HG02623 (cell line): ENCODE measurements at regions not wholly inside any gene's neighbourhood (a gene's known extent, or its start where the extent isn't known, plus 50 kb on each side); places are given as distances from the start of the nearest gene placed in this dataset.
A peak's percentile ranks its signal among the peaks of the same experiment; 100 is the strongest.
"Not testable (repeated sequence)": the region's sequence is repeated elsewhere in the genome, so short reads cannot be mapped to it uniquely, and the experiment has no call there.

Source experiments
- ATAC-seq: cut with Tn5 transposase; IDR thresholded peaks from one replicate; pipeline ENCODE4 v1.9.1; 2021; ENCODE audit warnings: moderate library complexity; ENCODE audit not compliant: unreplicated experiment

DNA sequence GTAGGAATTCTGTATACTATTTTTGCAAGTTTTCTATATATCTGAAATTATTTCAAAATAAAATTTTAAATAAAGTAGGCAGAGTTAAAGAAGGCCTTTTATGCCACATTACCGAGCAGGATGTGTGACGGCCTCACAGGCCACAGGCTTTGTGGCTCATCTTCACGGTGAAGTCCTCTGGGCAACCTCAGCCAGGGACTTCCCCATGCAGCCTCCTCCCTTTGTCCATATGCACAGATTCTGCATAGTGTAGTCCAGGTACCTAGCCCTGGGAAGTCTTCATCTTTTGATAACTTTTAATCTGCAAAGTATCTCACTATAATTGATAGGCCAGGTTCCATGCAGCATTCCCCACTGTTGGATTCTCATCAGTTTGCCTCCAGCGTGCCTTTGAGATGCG, 62.8 kb downstream of the ARHGAP11B start:
- not testable (repeated sequence) for ATAC-seq

GRCh38 chr15:30690153-30690552, 64.2 kb downstream of the ARHGAP11B start:
- not testable (repeated sequence) for ATAC-seq

DNA sequence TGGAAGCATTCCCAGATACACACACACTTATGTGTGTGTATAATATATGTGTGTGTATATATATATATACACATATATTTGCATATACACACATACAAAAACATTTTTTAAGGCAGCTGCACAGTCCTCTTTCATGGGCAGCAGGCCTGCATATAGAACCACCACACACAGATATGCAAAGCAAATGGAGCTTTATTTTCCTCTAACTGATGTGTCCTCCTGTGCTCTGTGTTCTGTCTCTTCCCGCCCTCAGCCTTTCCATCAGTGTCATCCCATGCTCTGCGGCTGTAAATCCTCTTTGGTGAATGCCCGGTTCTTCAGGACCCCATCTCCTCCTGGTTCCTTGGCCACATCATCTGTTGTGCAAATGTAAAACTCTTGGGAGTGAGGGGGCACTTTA, 69.9 kb downstream of the ARHGAP11B start:
- not testable (repeated sequence) for ATAC-seq

DNA sequence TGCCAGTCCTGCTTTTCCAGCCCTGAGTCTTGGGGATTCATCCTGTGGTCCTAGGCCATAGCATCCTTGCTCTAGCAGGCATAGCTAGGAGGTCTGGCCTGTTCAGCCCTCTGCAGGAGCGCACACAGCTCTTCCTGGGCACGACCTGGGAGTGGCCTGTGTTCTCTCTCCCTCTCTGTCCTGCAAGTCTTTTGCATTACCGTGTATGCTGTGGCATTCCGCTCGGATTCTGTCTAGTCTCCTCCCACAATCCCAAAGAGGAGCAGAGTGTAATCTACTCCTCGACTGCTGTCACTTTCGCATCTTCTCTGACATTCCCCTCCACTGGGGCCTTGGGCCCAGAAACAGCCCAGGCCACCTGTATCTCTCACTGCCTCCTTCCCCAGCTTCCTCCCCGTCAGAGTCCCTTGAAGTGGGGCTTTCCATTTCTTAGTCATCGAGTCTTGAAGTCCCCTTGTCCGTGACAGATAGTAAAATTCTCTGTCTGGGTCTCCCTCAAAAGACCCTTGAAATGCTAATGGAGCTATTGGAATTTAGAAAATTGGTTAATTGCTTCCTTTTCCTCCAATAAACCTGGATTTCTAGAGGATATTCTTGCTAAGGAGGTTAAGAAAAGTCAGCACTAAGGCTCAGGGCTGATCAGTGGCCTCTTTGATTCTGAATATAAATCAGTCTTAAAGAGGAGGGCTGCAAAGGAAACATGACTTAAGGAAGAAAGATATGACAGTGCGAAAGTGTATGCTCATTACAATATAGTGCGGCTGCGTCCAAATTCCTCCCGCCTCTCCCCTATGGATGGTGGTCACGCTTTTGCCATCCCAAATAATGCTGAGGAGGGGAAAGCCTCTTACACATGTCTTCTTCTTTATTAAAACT, 70.7 kb downstream of the ARHGAP11B start:
- ATAC-seq: peak; percentile 75

GRCh38 chr15:30697315-30697685, 71.4 kb downstream of the ARHGAP11B start:
- ATAC-seq: peak; percentile 57

GRCh38 chr15:30700006-30700597, 74.2 kb downstream of the ARHGAP11B start:
- not testable (repeated sequence) for ATAC-seq

GRCh38 chr15:30707976-30708685, 82.2 kb downstream of the ARHGAP11B start:
- not testable (repeated sequence) for ATAC-seq

DNA sequence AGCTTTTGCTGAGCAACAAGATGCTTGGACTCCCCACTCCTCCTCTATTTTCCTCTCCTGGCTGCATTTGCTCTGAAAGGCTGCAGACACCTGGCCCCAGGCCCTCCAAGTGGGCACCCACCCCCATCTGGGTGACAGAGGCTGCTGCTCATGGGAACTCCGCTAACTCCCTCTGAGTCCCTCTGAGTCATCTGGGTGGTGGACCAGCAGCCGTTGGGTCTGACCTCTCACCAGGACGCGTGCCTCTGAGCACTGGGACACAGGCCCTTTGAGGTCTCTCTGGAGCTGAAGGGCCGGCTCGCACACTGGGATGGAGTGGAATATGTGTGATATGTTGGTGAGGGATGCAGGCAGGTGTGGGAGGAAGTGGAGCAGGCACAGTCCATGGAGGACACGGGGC, 82.9 kb downstream of the ARHGAP11B start:
- not testable (repeated sequence) for ATAC-seq

GRCh38 chr15:30718038-30718643, 92.2 kb downstream of the ARHGAP11B start:
- ATAC-seq: not testable (repeated sequence)

DNA sequence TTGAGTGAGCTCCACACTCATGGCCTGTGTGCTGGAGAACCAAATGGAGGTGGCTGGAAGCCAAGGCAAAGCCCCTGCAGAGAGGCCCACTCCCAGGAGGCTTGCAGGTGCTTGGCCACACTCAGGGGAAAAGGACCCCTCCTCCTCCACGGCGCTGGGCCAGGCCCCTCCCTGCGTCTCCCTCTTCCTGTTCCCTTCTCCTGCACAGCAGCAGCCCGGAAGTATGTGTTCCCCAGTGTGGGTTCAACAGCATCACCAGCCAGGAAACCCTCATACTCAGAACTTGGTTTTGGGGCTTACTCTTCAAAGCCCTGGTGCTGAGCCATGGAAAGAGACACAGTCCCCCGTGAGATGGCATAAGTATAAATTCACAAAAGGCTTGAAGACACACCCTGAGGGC, 93.4 kb downstream of the ARHGAP11B start:
- ATAC-seq: not testable (repeated sequence)

DNA sequence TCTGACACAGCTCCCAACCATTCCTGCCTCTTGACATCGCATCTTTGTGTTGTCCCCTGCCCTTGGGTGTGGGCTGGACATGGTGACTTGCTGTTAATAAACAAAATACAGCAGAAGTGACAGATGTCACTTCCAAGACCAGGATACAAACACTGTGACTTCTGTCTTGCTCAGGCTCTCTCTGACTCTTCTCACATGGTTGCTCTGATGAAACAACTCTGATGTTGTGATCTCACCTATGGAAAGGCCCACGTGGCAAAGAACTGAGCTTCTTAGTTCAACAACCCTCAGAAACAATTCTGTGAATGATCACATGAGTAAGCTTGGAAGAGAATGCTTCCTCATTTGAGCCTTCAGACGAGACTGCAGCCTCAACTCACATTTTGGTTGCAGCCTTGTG, 94.9 kb downstream of the ARHGAP11B start:
- not testable (repeated sequence) for ATAC-seq

DNA sequence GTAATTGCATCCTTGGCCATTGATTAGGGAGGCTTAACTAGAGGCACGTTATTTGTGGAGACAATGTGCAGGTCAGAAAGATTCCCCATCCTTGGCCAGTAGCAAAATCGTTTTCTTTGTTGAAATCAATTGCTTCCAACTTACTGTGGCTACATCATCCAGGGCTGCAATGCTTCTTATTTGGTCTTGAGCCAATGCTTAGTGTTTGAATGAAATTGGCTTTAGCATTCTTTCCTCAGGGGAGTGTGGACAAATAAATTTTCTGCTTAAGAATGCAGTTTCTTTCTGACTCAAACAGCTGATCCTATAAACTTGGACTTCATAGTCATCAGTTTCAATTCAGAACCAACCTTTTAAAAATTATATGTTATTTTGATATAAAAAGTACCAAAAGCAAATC, 95.6 kb downstream of the ARHGAP11B start:
- ATAC-seq: not testable (repeated sequence)

DNA sequence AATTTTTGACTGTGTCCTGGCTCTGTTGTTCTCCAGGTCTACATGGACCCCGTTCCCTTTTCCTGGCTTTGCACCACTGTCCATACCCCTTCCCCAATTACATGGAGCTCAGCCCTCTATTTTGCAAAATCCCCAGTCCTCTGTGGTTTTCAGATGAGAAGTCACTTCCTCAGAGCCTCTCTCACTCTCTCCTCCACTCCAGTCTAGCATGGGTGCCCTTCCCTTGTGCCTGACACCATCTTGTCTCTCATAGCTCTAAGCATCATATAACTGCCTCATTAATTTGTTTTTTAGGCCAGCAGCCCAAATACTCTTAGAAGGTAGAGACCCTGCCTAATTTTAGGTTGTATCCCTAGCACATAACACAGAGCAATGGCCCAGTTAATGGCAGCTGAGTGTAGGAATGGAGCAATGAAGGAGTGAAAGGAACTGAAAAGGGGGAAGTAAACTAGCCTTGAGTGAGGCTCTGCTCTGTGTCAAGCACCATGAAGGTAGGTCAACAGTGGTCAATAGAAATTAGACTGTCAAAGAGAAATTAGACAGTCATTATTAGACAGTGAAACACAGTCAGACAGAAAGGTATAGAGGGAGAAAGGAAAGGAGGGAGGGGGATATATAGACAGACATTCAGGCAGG, 97.7 kb downstream of the ARHGAP11B start:
- ATAC-seq: not testable (repeated sequence)

GRCh38 chr15:30729880-30730590, 104.1 kb downstream of the ARHGAP11B start:
- ATAC-seq: not testable (repeated sequence)

DNA sequence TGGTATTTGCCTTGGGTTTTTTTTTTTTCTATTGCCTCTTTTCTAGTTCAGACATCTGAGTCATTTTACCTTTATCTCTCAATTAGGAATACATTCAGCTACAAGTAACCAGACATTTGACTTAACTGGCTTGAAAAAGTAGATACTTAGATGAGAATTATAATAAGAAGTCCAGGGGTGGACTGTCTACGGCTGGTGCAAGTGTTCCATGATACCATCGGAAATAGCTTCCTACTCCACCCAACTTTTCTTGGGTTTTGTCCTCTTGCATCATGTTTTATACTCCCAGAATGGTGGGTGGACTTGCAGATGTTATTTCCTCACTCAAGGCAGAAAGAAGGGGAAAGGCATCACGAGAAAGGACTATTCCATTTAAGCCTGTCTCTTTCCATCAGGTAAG, 104.7 kb downstream of the ARHGAP11B start:
- ATAC-seq: not testable (repeated sequence)

DNA sequence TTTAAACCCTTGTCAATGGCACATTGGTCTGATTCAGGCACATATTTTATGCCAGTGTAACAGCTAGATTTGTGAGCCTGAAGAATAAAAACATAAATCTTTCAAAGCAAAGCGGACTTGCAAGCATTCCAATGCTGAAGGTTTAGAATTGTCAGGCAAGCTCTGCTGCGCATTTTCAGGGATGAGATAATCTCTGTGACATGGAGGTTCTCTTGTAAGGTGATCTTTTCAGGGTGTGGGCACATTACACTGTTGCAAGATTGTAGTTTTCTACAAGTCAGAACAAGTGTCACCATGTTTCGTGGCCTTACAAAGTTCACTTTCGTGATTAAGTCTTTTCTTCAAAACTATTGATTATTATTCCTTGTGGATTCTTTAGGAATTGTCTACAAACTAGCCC, 106.2 kb downstream of the ARHGAP11B start:
- not testable (repeated sequence) for ATAC-seq

DNA sequence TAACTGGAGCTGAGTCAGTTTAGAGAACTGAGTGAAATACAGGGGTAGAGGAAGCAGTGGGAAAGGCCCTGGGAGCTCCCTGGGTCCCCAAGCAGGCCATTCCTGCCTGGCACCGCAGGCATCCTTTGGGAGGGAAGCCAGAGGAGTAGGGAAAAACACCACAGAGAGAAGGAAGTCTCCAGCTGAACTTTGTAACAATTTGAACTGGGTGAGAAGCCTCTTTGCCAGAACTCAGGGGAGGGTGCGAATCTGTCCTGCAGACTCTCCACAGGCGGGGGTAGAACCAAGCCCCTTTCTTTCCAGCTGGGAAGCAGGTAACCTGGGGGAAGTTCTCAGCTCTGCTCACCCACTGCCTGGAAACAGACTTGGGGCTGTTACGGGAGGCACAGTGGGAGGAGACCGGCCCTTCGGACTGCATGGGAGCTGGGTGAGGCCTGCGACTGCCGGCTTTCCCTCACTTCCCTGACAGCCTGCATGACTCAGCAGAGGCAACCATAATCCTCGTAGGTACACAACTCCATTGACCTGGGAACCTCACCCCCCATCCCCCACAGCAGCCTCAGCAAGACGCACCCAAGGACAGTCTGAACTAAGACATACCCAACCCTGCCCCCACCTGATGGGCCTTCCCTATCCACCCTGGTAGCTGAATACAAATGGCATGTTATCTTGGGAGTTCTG, 110.1 kb downstream of the ARHGAP11B start:
- ATAC-seq: not testable (repeated sequence)

GRCh38 chr15:30742796-30743195, 116.9 kb downstream of the ARHGAP11B start:
- not testable (repeated sequence) for ATAC-seq

DNA sequence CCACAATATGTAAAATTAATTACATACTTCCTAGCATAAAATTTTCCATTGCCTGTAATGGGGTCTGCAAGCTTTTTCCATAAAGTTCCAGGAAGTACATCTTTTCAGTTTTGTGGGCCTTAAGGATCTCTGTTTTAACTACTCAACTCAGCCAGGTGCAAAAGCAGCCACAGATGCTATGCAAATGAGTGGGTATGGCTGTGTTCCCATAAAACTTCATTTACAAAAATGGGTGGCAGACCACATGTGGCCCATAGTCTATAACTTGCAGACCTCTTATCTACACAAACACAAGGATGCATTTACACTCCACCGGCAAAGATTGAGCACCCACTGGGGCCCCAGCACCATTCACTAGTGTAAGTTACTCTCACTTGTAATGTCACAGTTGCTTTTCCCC, 123.1 kb downstream of the ARHGAP11B start:
- ATAC-seq: not testable (repeated sequence)
